Gastroesophageal sphincter (tissue), 2 donors: ENCODE measurements at regions not wholly inside any gene's neighbourhood (a gene's known extent, or its start where the extent isn't known, plus 50 kb on each side); places are given as distances from the start of the nearest gene placed in this dataset.

Source experiments
- POLR2A ChIP-seq, 2 donors: fragments of 450-650 bp; IDR thresholded peaks; one replicate each; pipeline ENCODE4 v1.6.1; 2017; ENCODE audit warnings: antibody characterized with exemption in 2 of 2, mild to moderate bottlenecking in 2 of 2, moderate library complexity in 1 of 2
- POLR2AphosphoS5 ChIP-seq: sonication (generic); formaldehyde crosslinking; IDR thresholded peaks from one replicate; pipeline ENCODE4 v1.6.1; 2017; ENCODE audit warnings: antibody characterized with exemption

DNA sequence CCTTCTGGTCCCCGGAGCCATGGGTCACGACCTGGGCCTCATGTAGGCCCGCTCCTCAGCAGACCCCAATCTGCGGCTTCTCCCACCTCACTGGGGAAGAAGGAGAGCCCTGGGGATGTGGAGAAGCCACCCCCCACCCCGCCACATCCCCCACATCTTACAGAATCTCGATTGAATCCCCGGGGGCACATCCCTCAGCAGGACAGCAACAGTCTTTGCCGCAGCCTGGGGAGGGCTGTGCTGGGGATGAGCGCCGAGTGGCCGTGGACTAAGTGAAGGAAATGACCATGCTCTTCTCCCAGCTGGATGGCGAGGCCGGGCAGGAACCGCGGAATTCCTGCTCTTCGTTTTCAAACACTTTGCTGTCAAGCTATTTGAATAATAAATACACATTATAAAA is 169.0 kb upstream of the RTL1 start:
- no peak for TF ChIP-seq POLR2AphosphoS5
- no peak for TF ChIP-seq POLR2A (IDR thresholded peaks at IDR 0.05)
